ENCODE measurements at regions not wholly inside any gene's neighbourhood (a gene's known extent, or its start where the extent isn't known, plus 50 kb on each side); places are given as distances from the start of the nearest gene placed in this dataset.

DNA sequence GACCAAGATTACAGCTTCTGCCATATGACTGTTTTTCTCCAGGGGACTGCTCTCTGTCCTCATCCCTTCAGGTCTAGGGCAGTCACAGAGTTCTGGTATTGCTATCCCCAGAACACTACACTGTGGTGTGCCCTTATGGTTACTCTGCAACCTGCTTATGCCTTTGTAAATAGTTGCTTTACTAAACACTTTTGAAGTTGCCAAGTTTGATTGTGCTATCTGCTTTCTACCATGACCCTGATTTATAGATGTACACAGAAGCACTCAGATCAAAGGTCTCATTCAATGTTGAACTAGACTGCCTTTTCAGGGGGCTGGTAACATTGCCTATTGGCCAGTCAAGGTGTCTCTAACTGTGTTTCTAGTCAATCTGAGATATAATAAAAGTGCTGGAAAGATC, 794.7 kb downstream of the DHX35 start:
- TF ChIP-seq, protein P1, sequence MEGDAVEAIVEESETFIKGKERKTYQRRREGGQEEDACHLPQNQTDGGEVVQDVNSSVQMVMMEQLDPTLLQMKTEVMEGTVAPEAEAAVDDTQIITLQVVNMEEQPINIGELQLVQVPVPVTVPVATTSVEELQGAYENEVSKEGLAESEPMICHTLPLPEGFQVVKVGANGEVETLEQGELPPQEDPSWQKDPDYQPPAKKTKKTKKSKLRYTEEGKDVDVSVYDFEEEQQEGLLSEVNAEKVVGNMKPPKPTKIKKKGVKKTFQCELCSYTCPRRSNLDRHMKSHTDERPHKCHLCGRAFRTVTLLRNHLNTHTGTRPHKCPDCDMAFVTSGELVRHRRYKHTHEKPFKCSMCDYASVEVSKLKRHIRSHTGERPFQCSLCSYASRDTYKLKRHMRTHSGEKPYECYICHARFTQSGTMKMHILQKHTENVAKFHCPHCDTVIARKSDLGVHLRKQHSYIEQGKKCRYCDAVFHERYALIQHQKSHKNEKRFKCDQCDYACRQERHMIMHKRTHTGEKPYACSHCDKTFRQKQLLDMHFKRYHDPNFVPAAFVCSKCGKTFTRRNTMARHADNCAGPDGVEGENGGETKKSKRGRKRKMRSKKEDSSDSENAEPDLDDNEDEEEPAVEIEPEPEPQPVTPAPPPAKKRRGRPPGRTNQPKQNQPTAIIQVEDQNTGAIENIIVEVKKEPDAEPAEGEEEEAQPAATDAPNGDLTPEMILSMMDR (IDR thresholded peaks at IDR 0.05): no peak
- no peak for TF ChIP-seq POLR2A (IDR thresholded peaks at IDR 0.05)
